Mesenchymal stem cell (in vitro differentiated cells and primary cell): ENCODE measurements at regions not wholly inside any gene's neighbourhood (a gene's known extent, or its start where the extent isn't known, plus 50 kb on each side); places are given as distances from the start of the nearest gene placed in this dataset.

Source experiments
- DNase-seq: peaks from one replicate; pipeline ENCODE4 v3.0.0-alpha.2; 2013
- H2AFZ ChIP-seq: one replicate; pipeline ENCODE4 v1.6.1; 2013; ENCODE audit warnings: low read depth, mild to moderate bottlenecking, control low read depth, inconsistent platforms, low read length, moderate library complexity
- H2AK5ac ChIP-seq: 2 replicates; pipeline ENCODE4 v1.6.1; 2013; ENCODE audit warnings: low read length, moderate library complexity, mild to moderate bottlenecking, inconsistent platforms; ENCODE audit not compliant: severe bottlenecking
- H2BK120ac ChIP-seq: one replicate; pipeline ENCODE4 v1.6.1; 2013; ENCODE audit warnings: low read depth, mild to moderate bottlenecking, inconsistent platforms, low read length, moderate library complexity
- H2BK12ac ChIP-seq, 2 experiments: one replicate each; pipeline ENCODE4 v1.6.1; 2013; ENCODE audit warnings: inconsistent platforms in 2 of 2, low read length in 2 of 2, mild to moderate bottlenecking in 2 of 2, moderate library complexity in 2 of 2, control low read depth in 1 of 2
- H2BK15ac ChIP-seq: one replicate; pipeline ENCODE4 v1.6.1; 2013; ENCODE audit warnings: mild to moderate bottlenecking, low read depth, inconsistent platforms; ENCODE audit not compliant: poor library complexity, severe bottlenecking
- H2BK5ac ChIP-seq: 2 replicates; pipeline ENCODE4 v1.6.1; 2013; ENCODE audit warnings: low read depth, mild to moderate bottlenecking, low read length, control low read depth, inconsistent platforms; ENCODE audit not compliant: poor library complexity, severe bottlenecking
- H3K14ac ChIP-seq, 2 experiments: one replicate each; pipeline ENCODE4 v1.6.1; 2013; ENCODE audit warnings: inconsistent platforms in 2 of 2, low read length in 2 of 2, control low read depth in 1 of 2, mild to moderate bottlenecking in 1 of 2, moderate library complexity in 1 of 2
- H3K18ac ChIP-seq, 2 experiments: one replicate each; pipeline ENCODE4 v1.6.1; 2013; ENCODE audit warnings: inconsistent platforms in 2 of 2, low read length in 2 of 2, control low read depth in 1 of 2, low read depth in 1 of 2, mild to moderate bottlenecking in 1 of 2
- H3K23ac ChIP-seq, 2 experiments: one replicate each; pipeline ENCODE4 v1.6.1; 2013; ENCODE audit warnings: inconsistent platforms in 2 of 2, low read length in 2 of 2, mild to moderate bottlenecking in 2 of 2, moderate library complexity in 2 of 2, control low read depth in 1 of 2
- H3K27ac ChIP-seq: 2 replicates; pipeline ENCODE4 v1.5.1; 2013; ENCODE audit warnings: mild to moderate bottlenecking, moderate library complexity, low read length, control low read depth, inconsistent platforms; ENCODE audit not compliant: poor library complexity, severe bottlenecking
- H3K27me3 ChIP-seq, 2 experiments: 2 replicates each; pipeline versions ENCODE4 v1.6.1 to v1.7.0; 2013; ENCODE audit warnings: low read length in 2 of 2, mild to moderate bottlenecking in 2 of 2, moderate library complexity in 2 of 2, control low read depth in 1 of 2, inconsistent platforms in 1 of 2; ENCODE audit not compliant: control insufficient read depth in 1 of 2, insufficient read depth in 1 of 2
- H3K36me3 ChIP-seq, 2 experiments: 2 replicates each; pipeline versions ENCODE4 v1.6.1 to v1.7.0; 2013; ENCODE audit warnings: low read length in 2 of 2, control low read depth in 1 of 2, inconsistent platforms in 1 of 2, low read depth in 1 of 2, mild to moderate bottlenecking in 1 of 2; ENCODE audit not compliant: insufficient read depth in 2 of 2, control insufficient read depth in 1 of 2
- H3K4ac ChIP-seq, 2 experiments: one replicate each; pipeline ENCODE4 v1.6.1; 2013; ENCODE audit warnings: inconsistent platforms in 2 of 2, low read length in 2 of 2, mild to moderate bottlenecking in 2 of 2, moderate library complexity in 2 of 2, control low read depth in 1 of 2, low read depth in 1 of 2
- H3K4me1 ChIP-seq: 2 replicates; pipeline ENCODE4 v1.6.1; 2013; ENCODE audit warnings: low read depth, low read length, control low read depth; ENCODE audit not compliant: control insufficient read depth, insufficient read depth
- H3K4me2 ChIP-seq: 2 replicates; pipeline ENCODE4 v1.6.1; 2013; ENCODE audit warnings: low read length, mild to moderate bottlenecking, inconsistent platforms; ENCODE audit not compliant: poor library complexity, severe bottlenecking
- H3K4me3 ChIP-seq, 2 experiments: 2 replicates each; pipeline versions ENCODE4 v1.5.1 to v1.7.0; 2013; ENCODE audit warnings: low read length in 2 of 2, mild to moderate bottlenecking in 2 of 2, control low read depth in 1 of 2, low read depth in 1 of 2; ENCODE audit not compliant: insufficient read depth in 1 of 2
- H3K79me1 ChIP-seq: replicated peaks from 2 replicates; pipeline ENCODE4 v1.6.1; 2013; ENCODE audit warnings: mild to moderate bottlenecking, control low read depth, low read length, inconsistent platforms; ENCODE audit not compliant: poor library complexity, severe bottlenecking
- H3K9ac ChIP-seq: 2 replicates; pipeline ENCODE4 v1.7.0; 2013; ENCODE audit warnings: mild to moderate bottlenecking, low read length, moderate library complexity
- H3K9me3 ChIP-seq: 2 replicates; pipeline ENCODE4 v1.7.0; 2013; ENCODE audit warnings: mild to moderate bottlenecking, low read length; ENCODE audit not compliant: control insufficient read depth
- H4K8ac ChIP-seq: one replicate; pipeline ENCODE4 v1.6.1; 2013; ENCODE audit warnings: inconsistent platforms, mild to moderate bottlenecking, low read length, moderate library complexity
- H4K91ac ChIP-seq: one replicate; pipeline ENCODE4 v1.6.1; 2013; ENCODE audit warnings: mild to moderate bottlenecking, low read length, inconsistent platforms
- WGBS: methylation state at CpG from one replicate; pipeline ENCODE4 v1.1.7; 2013; ENCODE audit warnings: mixed read lengths; 5-methylcytosine and 5-hydroxymethylcytosine counted together

DNA sequence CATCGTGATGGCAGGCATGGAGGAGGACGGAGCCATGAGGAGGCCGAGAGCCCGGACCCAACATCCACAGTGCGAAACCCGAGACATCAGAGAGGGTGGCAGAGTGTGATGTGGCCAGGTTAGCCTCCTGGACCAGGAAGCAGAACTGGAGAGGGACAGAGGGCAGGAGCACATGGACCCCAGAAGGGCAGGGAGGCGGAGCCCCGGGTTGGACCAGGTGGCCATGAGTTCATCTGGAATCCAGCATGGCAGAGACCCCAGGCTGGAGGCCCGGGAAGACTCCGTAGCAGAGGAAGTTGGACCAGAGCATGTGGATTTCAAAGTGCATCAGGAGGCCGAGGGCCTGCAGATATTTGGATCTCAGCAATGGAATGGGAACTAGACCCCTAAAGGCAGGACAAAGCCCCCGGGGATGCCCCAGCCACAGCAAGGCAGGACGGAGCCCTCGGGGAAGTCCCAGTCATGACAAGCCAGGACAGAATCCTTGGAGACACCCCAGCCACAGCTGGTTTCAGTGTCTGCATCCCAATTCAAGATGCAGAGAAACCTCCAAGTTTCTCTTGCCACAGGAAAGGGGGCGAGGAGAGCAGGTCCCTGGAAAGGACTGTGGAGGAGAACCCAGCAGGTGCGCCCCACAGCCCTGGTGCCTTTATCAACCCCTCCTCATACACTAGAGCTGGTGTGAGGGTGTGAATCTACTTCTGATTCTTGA, 1393.4 kb downstream of the BRD1 start:
- no peak overlapping the region for H2BK5ac ChIP-seq
- no peak overlapping the region for H3K9ac ChIP-seq
- no peak overlapping the region for H3K4me3 ChIP-seq
- H3K27me3 ChIP-seq = peaks cover 0 to 24% of the 10 kb centered on the region in 2 experiments
- H4K8ac ChIP-seq = no peak overlapping the region
- no peak overlapping the region for H2BK120ac ChIP-seq
- no peak overlapping the region for H3K14ac ChIP-seq
- H3K27ac ChIP-seq = no peak overlapping the region
- no peak overlapping the region for H2AFZ ChIP-seq
- no peaks in the 10 kb centered on the region for H3K36me3 ChIP-seq
- H3K23ac ChIP-seq = no peak overlapping the region
- H4K91ac ChIP-seq = no peak overlapping the region
- WGBS = 84% methylated on average over 15 of the region's 16 CpGs
- H2BK12ac ChIP-seq = no peak overlapping the region
- no peaks in the 10 kb centered on the region for H3K79me1 ChIP-seq
- H3K4me2 ChIP-seq = no peak overlapping the region
- H3K4ac ChIP-seq = no peak overlapping the region
- H3K9me3 ChIP-seq = no peaks in the 10 kb centered on the region
- H2AK5ac ChIP-seq = no peak overlapping the region
- no peak overlapping the region for H2BK15ac ChIP-seq
- no peak overlapping the region for H3K18ac ChIP-seq
- no peak for DNase-seq
- no peaks in the 10 kb centered on the region for H3K4me1 ChIP-seq

DNA sequence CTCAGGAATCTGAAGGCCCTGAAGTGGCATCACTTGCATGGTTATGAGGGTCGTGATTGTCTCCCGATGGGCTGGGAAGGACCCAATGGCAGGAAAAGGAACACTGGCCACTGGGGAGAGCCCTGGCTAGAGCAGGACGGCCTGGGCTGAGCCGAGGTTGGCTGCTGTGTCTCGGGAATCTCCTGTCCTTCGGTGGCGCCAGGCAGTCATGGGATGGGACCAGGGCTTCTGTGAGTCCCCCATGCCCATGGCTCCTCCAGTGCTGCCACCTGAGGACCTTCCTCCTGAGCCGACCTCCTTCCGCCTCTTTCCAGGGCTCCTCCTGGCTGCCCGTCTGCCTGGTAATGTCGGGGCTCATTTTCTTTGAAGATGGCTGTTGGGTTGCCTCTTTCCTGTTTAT, 1394.0 kb downstream of the BRD1 start:
- Histone ChIP-seq H3K18ac (no peak overlapping the region), H2AK5ac (no peak overlapping the region), H4K91ac (no peak overlapping the region), H2BK12ac (no peak overlapping the region), H3K9me3 (no peaks in the 10 kb centered on the region), H3K4me2 (no peak overlapping the region), H2AFZ (no peak overlapping the region), H3K4ac (no peak overlapping the region), H3K27me3 (peaks cover 0 to 27% of the 10 kb centered on the region in 2 experiments), H3K79me1 (no peaks in the 10 kb centered on the region), H3K4me3 (no peak overlapping the region), H3K14ac (no peak overlapping the region), H3K23ac (no peak overlapping the region), H3K4me1 (no peaks in the 10 kb centered on the region), H3K27ac (no peak overlapping the region), H2BK15ac (no peak overlapping the region), H4K8ac (no peak overlapping the region), H2BK5ac (no peak overlapping the region), H3K36me3 (no peaks in the 10 kb centered on the region), H3K9ac (no peak overlapping the region), H2BK120ac (no peak overlapping the region)
- DNase-seq = no peak
- 88% methylated on average over 11 of the region's 11 CpGs for WGBS

DNA sequence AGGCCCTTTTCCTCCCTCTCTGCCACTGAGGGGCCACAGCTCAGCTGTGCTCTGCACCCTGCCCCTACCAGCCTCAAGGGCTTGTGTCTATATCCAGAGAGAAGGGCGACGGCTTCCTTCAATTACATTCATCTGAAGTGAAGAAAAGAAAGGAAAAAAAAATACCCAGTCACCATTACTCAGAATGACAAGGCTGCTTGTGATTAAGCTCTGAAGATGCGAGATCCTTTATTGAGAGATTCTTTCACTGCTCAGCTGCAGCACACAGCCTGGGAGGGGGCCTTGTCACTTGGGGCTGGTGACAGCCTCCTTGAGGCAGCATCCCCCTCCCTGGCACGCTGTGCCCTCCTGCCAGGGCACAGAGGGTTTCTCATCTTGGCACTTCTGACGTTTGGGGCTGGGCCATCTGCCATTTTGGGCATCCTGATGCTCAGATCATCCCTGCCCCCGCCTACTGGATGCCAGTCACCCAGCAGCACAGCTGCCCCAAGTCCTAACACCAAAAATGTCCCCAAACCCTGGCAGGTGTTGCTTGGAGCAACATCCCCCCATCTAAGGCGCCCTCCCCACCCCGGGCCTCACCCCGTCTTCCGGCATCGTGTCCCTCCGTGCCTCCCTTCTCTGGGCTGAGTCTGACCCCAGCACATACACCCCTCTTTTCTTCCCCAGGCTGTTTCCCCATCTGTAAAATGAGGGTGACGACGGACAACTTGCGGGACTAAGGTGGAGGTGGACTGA, 1394.7 kb downstream of the BRD1 start:
- Histone ChIP-seq H3K4ac (no peak overlapping the region), H2AFZ (no peak overlapping the region), H3K79me1 (no peaks in the 10 kb centered on the region), H3K14ac (no peak overlapping the region), H2BK120ac (no peak overlapping the region), H3K18ac (no peak overlapping the region), H2BK5ac (no peak overlapping the region), H2BK15ac (no peak overlapping the region), H4K91ac (no peak overlapping the region), H4K8ac (no peak overlapping the region), H2AK5ac (no peak overlapping the region), H3K27ac (no peak overlapping the region), H3K9me3 (no peaks in the 10 kb centered on the region), H3K4me1 (no peaks in the 10 kb centered on the region), H3K4me3 (no peak overlapping the region), H2BK12ac (no peak overlapping the region), H3K27me3 (peaks cover 0 to 25% of the 10 kb centered on the region in 2 experiments), H3K36me3 (no peaks in the 10 kb centered on the region), H3K4me2 (no peak overlapping the region), H3K23ac (no peak overlapping the region), H3K9ac (no peak overlapping the region)
- WGBS = 80% methylated on average over 13 of the region's 15 CpGs
- DNase-seq = no peak

DNA sequence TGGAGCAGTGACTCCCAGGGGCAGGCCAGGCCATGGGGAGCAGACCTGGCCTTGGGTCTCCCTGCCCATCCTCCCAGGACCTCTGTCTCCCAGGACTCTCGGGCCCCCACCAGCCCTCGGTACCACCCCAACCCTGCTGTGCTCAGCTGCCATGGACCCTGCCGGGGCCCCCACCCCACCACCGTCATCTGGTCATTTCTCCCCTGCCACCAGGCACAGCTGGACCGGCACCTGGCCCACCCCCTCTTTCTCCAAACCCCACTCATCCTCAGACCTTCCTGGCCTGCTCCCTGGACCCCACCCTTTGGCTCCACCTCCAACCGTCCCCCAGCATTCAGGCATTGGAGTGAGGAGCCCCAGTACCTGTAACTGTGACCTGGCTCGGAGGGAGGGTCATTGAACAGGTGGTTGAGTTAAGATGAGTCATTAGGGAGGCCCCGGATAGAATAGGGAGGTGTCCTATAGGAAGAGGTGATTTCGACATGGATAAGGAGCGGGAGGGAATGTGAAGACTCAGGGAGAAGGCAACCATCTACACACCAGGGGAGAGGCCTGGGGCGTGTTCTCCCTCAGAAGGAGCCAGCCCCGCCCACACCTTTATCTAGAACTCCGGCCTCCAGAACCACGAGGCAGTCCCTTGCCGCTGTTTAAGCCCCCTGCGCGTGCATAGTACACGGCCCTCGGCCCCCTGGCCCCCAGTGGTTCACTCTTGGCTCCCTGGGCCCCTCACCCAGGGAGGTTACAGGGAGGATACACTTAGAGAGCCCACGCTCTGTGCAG, 1395.9 kb downstream of the BRD1 start:
- Histone ChIP-seq H2BK12ac (no peak overlapping the region), H3K4me2 (no peak overlapping the region), H2AFZ (no peak overlapping the region), H3K4me1 (no peaks in the 10 kb centered on the region), H3K4ac (no peak overlapping the region), H2BK5ac (no peak overlapping the region), H3K9me3 (no peaks in the 10 kb centered on the region), H3K36me3 (no peaks in the 10 kb centered on the region), H3K27me3 (peaks cover 0 to 27% of the 10 kb centered on the region in 2 experiments), H3K23ac (no peak overlapping the region), H3K14ac (no peak overlapping the region), H4K8ac (no peak overlapping the region), H2BK15ac (no peak overlapping the region), H2AK5ac (no peak overlapping the region), H2BK120ac (no peak overlapping the region), H3K4me3 (no peak overlapping the region), H3K18ac (no peak overlapping the region), H3K27ac (no peak overlapping the region), H4K91ac (no peak overlapping the region), H3K79me1 (no peaks in the 10 kb centered on the region), H3K9ac (no peak overlapping the region)
- WGBS = 78% methylated on average over 19 of the region's 20 CpGs
- DNase-seq = no peak
